ENCODE measurements at regions not wholly inside any gene's neighbourhood (a gene's known extent, or its start where the extent isn't known, plus 50 kb on each side); places are given as distances from the start of the nearest gene placed in this dataset.

GRCh38 chr1:58859769-58860485 is 76.1 kb upstream of the JUN start:
- TF ChIP-seq CTCF (IDR thresholded peaks at IDR 0.05; ENCODE audit: insufficient read depth, low read depth, low read length) (no peak), EZH2 (IDR thresholded peaks at IDR 0.05; ENCODE audit: insufficient read depth, low read length) (no peak)

Measured in astrocyte (in vitro differentiated cells and primary cell).